ENCODE measurements at regions not wholly inside any gene's neighbourhood (a gene's known extent, or its start where the extent isn't known, plus 50 kb on each side); places are given as distances from the start of the nearest gene placed in this dataset.

DNA sequence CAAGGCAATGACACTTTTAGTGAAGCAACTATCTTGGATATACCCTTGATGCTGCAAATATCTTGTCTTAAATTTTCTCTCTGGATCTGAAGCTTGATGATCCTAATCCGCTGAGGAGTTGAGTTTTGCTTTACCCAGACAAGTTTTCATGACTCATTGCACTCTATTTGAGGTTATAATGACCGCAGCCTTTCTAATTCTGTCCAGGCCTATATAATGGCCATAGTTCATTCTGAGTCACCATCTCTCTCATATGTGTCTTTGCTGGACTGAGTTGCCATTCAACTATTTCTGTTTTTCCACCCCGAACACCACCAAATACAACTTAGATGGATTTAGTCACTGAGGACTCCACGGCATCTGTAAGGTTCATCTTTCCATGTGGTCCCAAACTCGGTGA is 802.1 kb upstream of the FAM98A start:
- Histone ChIP-seq H3K36me3 (ENCODE audit: control insufficient read depth in 4 of 4, insufficient read depth in 4 of 4, low read length in 3 of 4) (no peaks in the 10 kb centered on the region), H3K9me3 (ENCODE audit: control extremely low read depth in 1 of 5, control insufficient read depth in 4 of 5, insufficient read depth in 2 of 5, low read depth in 1 of 5, low read length in 4 of 5) (no peaks in the 10 kb centered on the region), H3K27me3 (replicated peaks in 2 of 5; ENCODE audit: control insufficient read depth in 4 of 5, insufficient read depth in 5 of 5, low read length in 4 of 5) (no peaks in the 10 kb centered on the region), H3K27ac (ENCODE audit: insufficient read depth in 1 of 2, low read depth in 1 of 2, low read length in 2 of 2, poor library complexity in 1 of 2, severe bottlenecking in 2 of 2) (no peak overlapping the region), H3K4me3 (ENCODE audit: control insufficient read depth in 1 of 7, extremely low read depth in 1 of 7, insufficient read depth in 4 of 7, low read depth in 2 of 7, low read length in 6 of 7) (no peak overlapping the region), H3K4me1 (ENCODE audit: control extremely low read depth in 1 of 4, control insufficient read depth in 4 of 4, insufficient read depth in 4 of 4, low read length in 3 of 4) (no peaks in the 10 kb centered on the region)
- WGBS (ENCODE audit: insufficient coverage) = 94% methylated on average over 4 of the region's 5 CpGs
- ChIA-PET POLR2A (no interaction called here), CTCF (no interaction called here)
- DNase-seq = no peak

DNA sequence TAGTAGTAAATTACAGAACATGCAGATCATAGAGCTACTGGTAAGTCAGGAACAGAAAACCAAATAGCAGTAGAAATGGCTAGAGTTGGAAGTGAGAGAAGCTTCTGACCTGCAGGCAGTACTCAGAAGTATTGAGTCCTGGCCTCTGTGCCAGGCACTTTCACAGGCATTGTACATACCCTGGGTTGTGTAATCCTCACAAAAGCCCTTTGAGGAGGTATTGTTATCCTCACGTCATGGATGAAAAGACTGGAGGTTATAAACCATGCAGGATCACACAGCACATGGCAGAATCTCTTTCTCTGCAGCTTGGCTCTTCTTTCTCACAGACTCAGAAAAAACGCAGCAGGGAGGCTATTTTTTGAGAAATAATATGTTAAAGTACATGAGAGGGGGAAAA is 789.3 kb upstream of the FAM98A start:
- no CpG with 5 or more reads among the region's 2 CpGs for WGBS (ENCODE audit: insufficient coverage)
- POLR2A ChIA-PET = no interaction called here
- Histone ChIP-seq H3K4me1 (ENCODE audit: control extremely low read depth in 1 of 4, control insufficient read depth in 4 of 4, insufficient read depth in 4 of 4, low read length in 3 of 4) (no peaks in the 10 kb centered on the region), H3K4me3 (ENCODE audit: control insufficient read depth in 1 of 7, extremely low read depth in 1 of 7, insufficient read depth in 4 of 7, low read depth in 2 of 7, low read length in 6 of 7) (no peak overlapping the region), H3K27ac (ENCODE audit: insufficient read depth in 1 of 2, low read depth in 1 of 2, low read length in 2 of 2, poor library complexity in 1 of 2, severe bottlenecking in 2 of 2) (no peak overlapping the region), H3K27me3 (replicated peaks in 2 of 5; ENCODE audit: control insufficient read depth in 4 of 5, insufficient read depth in 5 of 5, low read length in 4 of 5) (no peaks in the 10 kb centered on the region), H3K9me3 (ENCODE audit: control extremely low read depth in 1 of 5, control insufficient read depth in 4 of 5, insufficient read depth in 2 of 5, low read depth in 1 of 5, low read length in 4 of 5) (no peaks in the 10 kb centered on the region), H3K36me3 (ENCODE audit: control insufficient read depth in 4 of 4, insufficient read depth in 4 of 4, low read length in 3 of 4) (no peaks in the 10 kb centered on the region)
- no peak for DNase-seq
- CTCF ChIA-PET = no interaction called here

DNA sequence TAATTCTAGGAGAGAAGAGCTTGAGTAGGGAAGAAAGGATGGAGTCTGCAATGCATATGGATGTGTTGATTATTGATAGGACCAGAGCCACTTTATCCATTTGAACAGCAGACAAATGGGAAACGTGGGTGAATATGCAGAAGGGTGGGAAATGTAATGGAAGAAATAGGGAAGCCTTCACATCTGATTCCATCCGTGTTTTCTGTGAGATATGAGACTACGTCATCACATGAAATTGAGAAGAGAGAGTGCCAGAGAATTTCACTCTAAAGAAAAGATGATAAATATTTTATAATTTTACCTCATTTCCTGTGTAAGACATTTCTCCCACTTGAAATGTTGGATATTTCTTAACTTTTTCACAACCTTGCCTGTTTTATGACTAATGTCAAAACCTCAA is 788.4 kb upstream of the FAM98A start:
- POLR2A ChIA-PET = no interaction called here
- no CpG with 5 or more reads among the region's 3 CpGs for WGBS (ENCODE audit: insufficient coverage)
- Histone ChIP-seq H3K9me3 (ENCODE audit: control extremely low read depth in 1 of 5, control insufficient read depth in 4 of 5, insufficient read depth in 2 of 5, low read depth in 1 of 5, low read length in 4 of 5) (no peaks in the 10 kb centered on the region), H3K36me3 (ENCODE audit: control insufficient read depth in 4 of 4, insufficient read depth in 4 of 4, low read length in 3 of 4) (no peaks in the 10 kb centered on the region), H3K4me1 (ENCODE audit: control extremely low read depth in 1 of 4, control insufficient read depth in 4 of 4, insufficient read depth in 4 of 4, low read length in 3 of 4) (no peaks in the 10 kb centered on the region), H3K27ac (ENCODE audit: insufficient read depth in 1 of 2, low read depth in 1 of 2, low read length in 2 of 2, poor library complexity in 1 of 2, severe bottlenecking in 2 of 2) (no peak overlapping the region), H3K4me3 (ENCODE audit: control insufficient read depth in 1 of 7, extremely low read depth in 1 of 7, insufficient read depth in 4 of 7, low read depth in 2 of 7, low read length in 6 of 7) (no peak overlapping the region), H3K27me3 (replicated peaks in 2 of 5; ENCODE audit: control insufficient read depth in 4 of 5, insufficient read depth in 5 of 5, low read length in 4 of 5) (no peaks in the 10 kb centered on the region)
- DNase-seq = no peak
- CTCF ChIA-PET = no interaction called here

DNA sequence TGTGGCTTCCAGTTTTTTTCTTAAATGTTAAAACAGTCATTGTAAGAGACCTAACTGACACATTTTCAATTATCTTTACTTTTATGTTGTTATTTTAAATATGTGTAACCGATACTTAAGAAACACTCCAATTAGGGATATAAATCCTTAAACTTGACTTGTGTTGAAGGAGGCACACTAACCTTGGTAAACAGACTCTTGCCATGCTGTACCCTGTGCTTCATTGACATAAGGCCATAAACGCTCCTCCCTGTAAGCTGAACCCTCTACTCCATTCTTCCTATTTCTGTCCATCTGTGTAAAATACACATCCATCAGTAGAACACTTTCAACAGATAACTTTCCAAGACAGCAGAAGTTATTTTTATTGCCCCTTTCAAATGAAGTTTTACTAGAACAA is 780.5 kb upstream of the FAM98A start:
- Histone ChIP-seq H3K27ac (ENCODE audit: insufficient read depth in 1 of 2, low read depth in 1 of 2, low read length in 2 of 2, poor library complexity in 1 of 2, severe bottlenecking in 2 of 2) (no peak overlapping the region), H3K4me1 (ENCODE audit: control extremely low read depth in 1 of 4, control insufficient read depth in 4 of 4, insufficient read depth in 4 of 4, low read length in 3 of 4) (no peaks in the 10 kb centered on the region), H3K9me3 (ENCODE audit: control extremely low read depth in 1 of 5, control insufficient read depth in 4 of 5, insufficient read depth in 2 of 5, low read depth in 1 of 5, low read length in 4 of 5) (no peaks in the 10 kb centered on the region), H3K27me3 (replicated peaks in 2 of 5; ENCODE audit: control insufficient read depth in 4 of 5, insufficient read depth in 5 of 5, low read length in 4 of 5) (no peaks in the 10 kb centered on the region), H3K36me3 (ENCODE audit: control insufficient read depth in 4 of 4, insufficient read depth in 4 of 4, low read length in 3 of 4) (no peaks in the 10 kb centered on the region), H3K4me3 (ENCODE audit: control insufficient read depth in 1 of 7, extremely low read depth in 1 of 7, insufficient read depth in 4 of 7, low read depth in 2 of 7, low read length in 6 of 7) (no peak overlapping the region)
- DNase-seq = no peak
- CTCF ChIA-PET = no interaction called here
- WGBS (ENCODE audit: insufficient coverage) = 82% methylated on average over 1 of the region's 2 CpGs
- POLR2A ChIA-PET = no interaction called here

DNA sequence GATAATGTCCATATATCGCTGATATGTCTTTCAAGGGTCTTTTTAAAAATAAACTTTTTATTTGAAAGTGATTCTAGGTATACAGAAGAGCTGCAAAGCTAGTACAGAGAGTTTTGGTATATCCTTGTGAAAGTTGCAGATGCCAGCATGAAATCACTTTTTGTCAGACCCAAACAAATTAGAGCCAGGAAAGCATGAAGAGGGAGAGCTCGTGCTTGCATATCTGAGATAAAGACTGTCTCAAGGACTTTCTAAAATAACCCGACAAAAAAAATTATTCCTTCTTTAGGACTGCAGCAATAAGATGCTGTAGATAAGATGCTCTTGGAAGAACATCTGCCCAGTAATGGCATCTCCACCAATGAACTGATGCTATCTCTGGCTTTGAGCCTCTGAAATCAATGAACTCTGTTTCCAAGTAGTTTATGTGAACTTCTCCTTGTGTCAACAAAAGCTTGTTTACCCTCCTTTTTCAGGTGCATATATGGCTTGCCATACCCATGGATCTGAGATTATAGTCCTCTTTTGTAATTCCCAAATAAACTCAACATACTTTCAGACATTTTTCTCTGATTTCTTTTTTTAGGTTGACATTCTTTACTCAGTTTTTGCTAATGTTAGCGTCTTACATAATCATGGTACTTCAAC is 774.6 kb upstream of the FAM98A start:
- H3K4me3 ChIP-seq (ENCODE audit: control insufficient read depth in 1 of 7, extremely low read depth in 1 of 7, insufficient read depth in 4 of 7, low read depth in 2 of 7, low read length in 6 of 7) = no peak overlapping the region
- WGBS (ENCODE audit: insufficient coverage) = 100% methylated on average over 1 of the region's 4 CpGs
- no peaks in the 10 kb centered on the region for H3K4me1 ChIP-seq (ENCODE audit: control extremely low read depth in 1 of 4, control insufficient read depth in 4 of 4, insufficient read depth in 4 of 4, low read length in 3 of 4)
- ChIA-PET CTCF (no interaction called here), POLR2A (no interaction called here)
- no peaks in the 10 kb centered on the region for H3K9me3 ChIP-seq (ENCODE audit: control extremely low read depth in 1 of 5, control insufficient read depth in 4 of 5, insufficient read depth in 2 of 5, low read depth in 1 of 5, low read length in 4 of 5)
- H3K36me3 ChIP-seq (ENCODE audit: control insufficient read depth in 4 of 4, insufficient read depth in 4 of 4, low read length in 3 of 4) = no peaks in the 10 kb centered on the region
- H3K27me3 ChIP-seq (replicated peaks in 2 of 5; ENCODE audit: control insufficient read depth in 4 of 5, insufficient read depth in 5 of 5, low read length in 4 of 5) = no peaks in the 10 kb centered on the region
- no peak for DNase-seq
- H3K27ac ChIP-seq (ENCODE audit: insufficient read depth in 1 of 2, low read depth in 1 of 2, low read length in 2 of 2, poor library complexity in 1 of 2, severe bottlenecking in 2 of 2) = no peak overlapping the region

DNA sequence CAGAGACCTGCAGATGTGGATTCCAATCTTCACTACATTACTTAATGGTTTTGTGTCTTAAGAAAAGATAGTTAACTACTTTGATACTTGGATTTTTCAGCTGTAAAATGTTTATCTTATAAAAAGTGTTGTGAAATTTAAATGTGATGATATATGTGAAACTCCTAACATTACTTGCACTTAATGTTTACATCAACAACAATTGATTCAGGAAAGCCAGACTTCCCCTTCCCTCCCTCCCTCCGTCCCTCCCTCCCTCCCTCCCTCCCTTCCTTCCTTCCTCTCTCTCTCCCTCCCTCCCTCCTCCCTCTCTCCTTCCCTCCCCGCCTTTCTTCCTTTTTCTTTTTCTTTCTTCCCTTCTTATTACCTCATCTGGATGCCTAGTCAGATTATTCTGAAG is 773.9 kb upstream of the FAM98A start:
- POLR2A ChIA-PET = no interaction called here
- no peaks in the 10 kb centered on the region for H3K4me1 ChIP-seq (ENCODE audit: control extremely low read depth in 1 of 4, control insufficient read depth in 4 of 4, insufficient read depth in 4 of 4, low read length in 3 of 4)
- H3K27me3 ChIP-seq (replicated peaks in 2 of 5; ENCODE audit: control insufficient read depth in 4 of 5, insufficient read depth in 5 of 5, low read length in 4 of 5) = no peaks in the 10 kb centered on the region
- no peak overlapping the region for H3K27ac ChIP-seq (ENCODE audit: insufficient read depth in 1 of 2, low read depth in 1 of 2, low read length in 2 of 2, poor library complexity in 1 of 2, severe bottlenecking in 2 of 2)
- WGBS (ENCODE audit: insufficient coverage) = no CpG with 5 or more reads among the region's 2 CpGs
- CTCF ChIA-PET = no interaction called here
- no peak for DNase-seq
- H3K36me3 ChIP-seq (ENCODE audit: control insufficient read depth in 4 of 4, insufficient read depth in 4 of 4, low read length in 3 of 4) = no peaks in the 10 kb centered on the region
- no peaks in the 10 kb centered on the region for H3K9me3 ChIP-seq (ENCODE audit: control extremely low read depth in 1 of 5, control insufficient read depth in 4 of 5, insufficient read depth in 2 of 5, low read depth in 1 of 5, low read length in 4 of 5)
- no peak overlapping the region for H3K4me3 ChIP-seq (ENCODE audit: control insufficient read depth in 1 of 7, extremely low read depth in 1 of 7, insufficient read depth in 4 of 7, low read depth in 2 of 7, low read length in 6 of 7)

DNA sequence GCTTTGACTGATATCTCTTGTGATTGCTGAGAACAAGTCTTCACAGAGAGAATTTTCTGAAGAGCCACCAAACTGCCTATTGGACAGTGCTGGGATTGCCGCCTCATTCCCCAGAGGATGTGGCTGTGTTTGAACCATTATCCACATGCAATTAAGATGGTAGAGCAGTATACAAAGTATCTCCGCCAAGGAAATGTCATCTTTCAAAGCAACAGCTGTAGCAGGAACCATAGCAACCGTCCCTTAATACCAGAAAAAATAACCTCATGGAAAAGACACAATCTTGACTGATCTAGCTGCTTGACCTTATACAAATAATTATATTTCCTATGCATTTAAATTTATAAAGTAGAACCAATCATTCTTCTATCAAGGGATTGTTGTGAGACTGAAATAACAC is 772.6 kb upstream of the FAM98A start:
- CTCF ChIA-PET = no interaction called here

More for the DNA sequence above, 772.6 kb upstream of the FAM98A start:
- H3K4me3 ChIP-seq (ENCODE audit: control insufficient read depth in 1 of 7, extremely low read depth in 1 of 7, insufficient read depth in 4 of 7, low read depth in 2 of 7, low read length in 6 of 7) = no peak overlapping the region
- H3K4me1 ChIP-seq (ENCODE audit: control extremely low read depth in 1 of 4, control insufficient read depth in 4 of 4, insufficient read depth in 4 of 4, low read length in 3 of 4) = no peaks in the 10 kb centered on the region
- H3K27ac ChIP-seq (ENCODE audit: insufficient read depth in 1 of 2, low read depth in 1 of 2, low read length in 2 of 2, poor library complexity in 1 of 2, severe bottlenecking in 2 of 2) = no peak overlapping the region
- H3K36me3 ChIP-seq (ENCODE audit: control insufficient read depth in 4 of 4, insufficient read depth in 4 of 4, low read length in 3 of 4) = no peaks in the 10 kb centered on the region
- WGBS (ENCODE audit: insufficient coverage) = 100% methylated on average over 2 of the region's 3 CpGs
- no peaks in the 10 kb centered on the region for H3K27me3 ChIP-seq (replicated peaks in 2 of 5; ENCODE audit: control insufficient read depth in 4 of 5, insufficient read depth in 5 of 5, low read length in 4 of 5)
- POLR2A ChIA-PET = no interaction called here
- no peak for DNase-seq
- no peaks in the 10 kb centered on the region for H3K9me3 ChIP-seq (ENCODE audit: control extremely low read depth in 1 of 5, control insufficient read depth in 4 of 5, insufficient read depth in 2 of 5, low read depth in 1 of 5, low read length in 4 of 5)

Measured in common myeloid progenitor, CD34-positive (primary cell).